ENCODE measurements at regions not wholly inside any gene's neighbourhood (a gene's known extent, or its start where the extent isn't known, plus 50 kb on each side); places are given as distances from the start of the nearest gene placed in this dataset.

DNA sequence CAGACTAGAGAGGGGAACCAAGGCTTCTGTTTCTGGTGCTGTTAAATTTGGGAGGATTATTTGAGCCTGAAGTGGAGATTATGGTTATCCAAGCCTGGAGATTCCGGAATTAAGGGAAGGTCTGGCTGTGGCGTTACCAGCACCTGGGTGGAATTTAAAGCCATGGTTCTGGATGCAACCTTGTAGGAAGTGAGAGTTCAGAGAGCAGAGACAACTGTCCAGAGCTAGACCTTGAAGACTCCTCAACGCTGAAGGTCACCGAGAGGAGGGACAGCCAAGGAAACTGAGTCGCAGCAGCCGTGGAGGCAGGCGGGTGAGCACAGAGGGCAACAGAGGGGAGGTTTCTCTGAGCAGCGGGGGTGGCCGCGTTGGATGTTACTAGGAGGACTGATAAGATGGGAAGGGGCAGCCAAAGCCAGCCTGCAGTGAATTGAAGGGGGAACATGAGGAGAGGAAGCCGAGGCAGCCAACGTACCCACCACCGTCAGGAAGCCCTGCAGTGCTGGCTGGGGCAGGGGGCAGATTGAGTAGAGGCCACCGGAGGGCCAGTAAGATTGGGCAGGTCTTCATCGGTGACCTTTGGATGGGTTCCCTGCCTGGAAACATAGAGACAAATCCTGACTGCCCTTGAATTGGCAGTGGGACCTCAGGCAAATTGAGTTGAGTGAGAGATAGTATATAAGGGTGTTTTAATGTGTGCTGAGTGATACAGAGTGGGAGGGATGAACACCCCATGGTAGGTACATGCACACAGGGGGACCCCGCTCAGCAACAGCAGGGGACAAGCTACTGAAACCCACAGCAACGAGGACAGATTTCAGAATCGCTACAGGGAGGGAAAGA is 90.3 kb downstream of the SNX5 start:
- TF ChIP-seq, protein P1, sequence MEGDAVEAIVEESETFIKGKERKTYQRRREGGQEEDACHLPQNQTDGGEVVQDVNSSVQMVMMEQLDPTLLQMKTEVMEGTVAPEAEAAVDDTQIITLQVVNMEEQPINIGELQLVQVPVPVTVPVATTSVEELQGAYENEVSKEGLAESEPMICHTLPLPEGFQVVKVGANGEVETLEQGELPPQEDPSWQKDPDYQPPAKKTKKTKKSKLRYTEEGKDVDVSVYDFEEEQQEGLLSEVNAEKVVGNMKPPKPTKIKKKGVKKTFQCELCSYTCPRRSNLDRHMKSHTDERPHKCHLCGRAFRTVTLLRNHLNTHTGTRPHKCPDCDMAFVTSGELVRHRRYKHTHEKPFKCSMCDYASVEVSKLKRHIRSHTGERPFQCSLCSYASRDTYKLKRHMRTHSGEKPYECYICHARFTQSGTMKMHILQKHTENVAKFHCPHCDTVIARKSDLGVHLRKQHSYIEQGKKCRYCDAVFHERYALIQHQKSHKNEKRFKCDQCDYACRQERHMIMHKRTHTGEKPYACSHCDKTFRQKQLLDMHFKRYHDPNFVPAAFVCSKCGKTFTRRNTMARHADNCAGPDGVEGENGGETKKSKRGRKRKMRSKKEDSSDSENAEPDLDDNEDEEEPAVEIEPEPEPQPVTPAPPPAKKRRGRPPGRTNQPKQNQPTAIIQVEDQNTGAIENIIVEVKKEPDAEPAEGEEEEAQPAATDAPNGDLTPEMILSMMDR (conservative IDR thresholded peaks at IDR 0.05; ENCODE audit: low read depth, low read length): no peak
- TF ChIP-seq BHLHE40 (IDR thresholded peaks at IDR 0.05; ENCODE audit: low read depth, low read length): no peak
- no peak for TF ChIP-seq POLR2A (IDR thresholded peaks at IDR 0.05; ENCODE audit: low read depth, low read length)
- no peak for TF ChIP-seq RFX5 (IDR thresholded peaks at IDR 0.05; ENCODE audit: low read depth, low read length)

Data from IMR-90 (cell line).